ENCODE measurements at regions not wholly inside any gene's neighbourhood (a gene's known extent, or its start where the extent isn't known, plus 50 kb on each side); places are given as distances from the start of the nearest gene placed in this dataset.

- no peak for DNase-seq
Measured at GRCh38 chr7:136230210-136230609, 253.1 kb upstream of the MTPN start.

- no peak for DNase-seq
Measured at GRCh38 chr7:136229790-136230189, 252.6 kb upstream of the MTPN start.

- no peak for DNase-seq
Measured at GRCh38 chr7:136228171-136228570, 251.0 kb upstream of the MTPN start.

GRCh38 chr7:136214356-136214755 lies 237.2 kb upstream of the MTPN start:
- DNase-seq: no peak

- DNase-seq: no peak
Measured at GRCh38 chr7:136213012-136213411, 235.9 kb upstream of the MTPN start.

GRCh38 chr7:136210664-136211063 lies 233.5 kb upstream of the MTPN start:
- DNase-seq: no peak

- no peak for DNase-seq
Measured at GRCh38 chr7:136210079-136210478, 232.9 kb upstream of the MTPN start.

GRCh38 chr7:136205956-136206355 lies 228.8 kb upstream of the MTPN start:
- no peak for DNase-seq

GRCh38 chr7:136198168-136198567 lies 221.0 kb upstream of the MTPN start:
- no peak for DNase-seq

GRCh38 chr7:136194878-136195277 lies 217.7 kb upstream of the MTPN start:
- no peak for DNase-seq

- DNase-seq: no peak
Measured at GRCh38 chr7:136193940-136194339, 216.8 kb upstream of the MTPN start.

GRCh38 chr7:136189506-136189998 lies 212.4 kb upstream of the MTPN start:
- DNase-seq: no peak

- no peak for DNase-seq
Measured at GRCh38 chr7:136186281-136186680, 209.1 kb upstream of the MTPN start.

GRCh38 chr7:136184719-136185118 lies 207.6 kb upstream of the MTPN start:
- DNase-seq: no peak

GRCh38 chr7:136183981-136184380 lies 206.8 kb upstream of the MTPN start:
- DNase-seq: no peak

- no peak for DNase-seq
Measured at GRCh38 chr7:136180984-136181383, 203.8 kb upstream of the MTPN start.

GRCh38 chr7:136179851-136180721 lies 202.9 kb upstream of the MTPN start:
- no peak for DNase-seq

GRCh38 chr7:136179154-136179553 lies 202.0 kb upstream of the MTPN start:
- no peak for DNase-seq

- no peak for DNase-seq
Measured at GRCh38 chr7:136174477-136175125, 197.4 kb upstream of the MTPN start.

GRCh38 chr7:136173874-136174273 lies 196.7 kb upstream of the MTPN start:
- DNase-seq: no peak

GRCh38 chr7:136171233-136171632 lies 194.1 kb upstream of the MTPN start:
- DNase-seq: no peak

GRCh38 chr7:136168821-136169220 lies 191.7 kb upstream of the MTPN start:
- DNase-seq: no peak

- no peak for DNase-seq
Measured at GRCh38 chr7:136167991-136168390, 190.8 kb upstream of the MTPN start.

- DNase-seq: no peak
Measured at GRCh38 chr7:136166521-136166920, 189.4 kb upstream of the MTPN start.

All from NCI-H1436 treated with DMSO at 0.1 percent for 48 hours (cell line).